ENCODE measurements at regions not wholly inside any gene's neighbourhood (a gene's known extent, or its start where the extent isn't known, plus 50 kb on each side); places are given as distances from the start of the nearest gene placed in this dataset.

DNA sequence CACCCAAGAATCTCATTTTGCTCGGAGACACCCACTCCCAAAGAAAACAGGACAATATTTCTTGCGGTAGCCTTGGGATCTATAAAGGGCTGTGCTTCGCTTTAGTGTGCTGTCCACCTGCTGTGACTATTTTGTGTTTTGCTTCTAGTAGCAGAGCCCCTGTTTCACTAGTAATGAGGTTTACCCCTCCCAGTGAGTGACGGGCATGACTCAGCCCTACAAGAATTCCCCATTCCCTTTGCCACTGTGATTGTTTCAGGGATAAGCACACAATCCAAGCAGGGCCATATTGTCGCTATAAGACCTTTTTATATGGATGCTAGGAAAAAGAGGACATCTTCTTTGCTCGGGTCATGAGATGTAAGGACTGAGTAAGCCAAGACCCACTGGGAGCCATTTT lies 62.5 kb upstream of the FOXB1 start:
- no peak for DNase-seq (ENCODE audit: low read depth)
- H3K4me3 ChIP-seq (ENCODE audit: low read depth, low read length), result no peak overlapping the region
- TF ChIP-seq, protein P1, sequence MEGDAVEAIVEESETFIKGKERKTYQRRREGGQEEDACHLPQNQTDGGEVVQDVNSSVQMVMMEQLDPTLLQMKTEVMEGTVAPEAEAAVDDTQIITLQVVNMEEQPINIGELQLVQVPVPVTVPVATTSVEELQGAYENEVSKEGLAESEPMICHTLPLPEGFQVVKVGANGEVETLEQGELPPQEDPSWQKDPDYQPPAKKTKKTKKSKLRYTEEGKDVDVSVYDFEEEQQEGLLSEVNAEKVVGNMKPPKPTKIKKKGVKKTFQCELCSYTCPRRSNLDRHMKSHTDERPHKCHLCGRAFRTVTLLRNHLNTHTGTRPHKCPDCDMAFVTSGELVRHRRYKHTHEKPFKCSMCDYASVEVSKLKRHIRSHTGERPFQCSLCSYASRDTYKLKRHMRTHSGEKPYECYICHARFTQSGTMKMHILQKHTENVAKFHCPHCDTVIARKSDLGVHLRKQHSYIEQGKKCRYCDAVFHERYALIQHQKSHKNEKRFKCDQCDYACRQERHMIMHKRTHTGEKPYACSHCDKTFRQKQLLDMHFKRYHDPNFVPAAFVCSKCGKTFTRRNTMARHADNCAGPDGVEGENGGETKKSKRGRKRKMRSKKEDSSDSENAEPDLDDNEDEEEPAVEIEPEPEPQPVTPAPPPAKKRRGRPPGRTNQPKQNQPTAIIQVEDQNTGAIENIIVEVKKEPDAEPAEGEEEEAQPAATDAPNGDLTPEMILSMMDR (IDR thresholded peaks at IDR 0.05; ENCODE audit: low read depth, low read length, missing control alignments), result no peak
- in situ Hi-C loops (cut with HindIII; ENCODE audit: low sequenced_read_pairs), result no loop called here

DNA sequence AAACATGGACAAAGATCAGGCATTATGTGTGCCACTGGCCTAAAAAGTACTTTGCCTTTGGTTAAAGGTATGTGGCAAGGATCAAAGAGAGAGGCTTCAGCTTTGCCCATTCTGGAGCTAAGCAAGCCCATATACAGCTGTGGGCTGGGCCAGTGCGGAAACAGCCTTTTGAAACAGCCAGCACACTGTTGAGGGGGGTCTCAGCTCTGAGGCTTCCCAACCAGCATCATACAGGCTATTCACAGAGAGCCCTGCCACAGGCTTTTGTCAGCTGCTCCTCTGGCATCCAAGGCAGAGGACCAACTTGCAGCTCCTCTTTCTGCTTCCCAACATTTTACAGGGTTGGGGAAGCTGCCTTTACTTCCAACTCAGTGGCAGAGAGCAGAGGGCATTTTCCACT lies 63.2 kb upstream of the FOXB1 start:
- no peak overlapping the region for H3K4me3 ChIP-seq (ENCODE audit: low read depth, low read length)
- DNase-seq (ENCODE audit: low read depth), result no peak
- TF ChIP-seq, protein P1 (IDR thresholded peaks at IDR 0.05; ENCODE audit: low read depth, low read length, missing control alignments), result no peak
- in situ Hi-C loops (cut with HindIII; ENCODE audit: low sequenced_read_pairs), result no loop called here

DNA sequence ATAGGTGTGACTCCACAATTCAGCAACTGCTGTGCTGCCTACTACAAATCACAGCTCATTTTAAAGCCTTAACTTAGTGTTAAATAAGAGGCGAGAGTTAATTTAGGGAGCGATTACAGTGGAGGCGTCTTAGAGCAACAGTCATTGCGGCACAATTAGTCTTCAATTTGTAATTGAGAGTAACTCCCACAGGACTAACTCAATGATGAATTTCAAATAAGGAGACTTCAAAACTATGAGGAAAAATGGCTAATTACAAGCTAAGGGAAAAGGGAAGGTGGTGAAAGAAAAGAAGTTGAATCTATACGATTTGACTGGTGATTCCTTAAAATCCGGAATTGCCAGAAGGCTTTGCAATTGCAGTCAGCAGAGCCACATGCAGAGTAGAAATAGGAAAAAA lies 63.7 kb upstream of the FOXB1 start:
- no peak overlapping the region for H3K4me3 ChIP-seq (ENCODE audit: low read depth, low read length)
- TF ChIP-seq, protein P1 (IDR thresholded peaks at IDR 0.05; ENCODE audit: low read depth, low read length, missing control alignments), result no peak
- in situ Hi-C loops (cut with HindIII; ENCODE audit: low sequenced_read_pairs), result no loop called here
- DNase-seq (ENCODE audit: low read depth), result no peak

DNA sequence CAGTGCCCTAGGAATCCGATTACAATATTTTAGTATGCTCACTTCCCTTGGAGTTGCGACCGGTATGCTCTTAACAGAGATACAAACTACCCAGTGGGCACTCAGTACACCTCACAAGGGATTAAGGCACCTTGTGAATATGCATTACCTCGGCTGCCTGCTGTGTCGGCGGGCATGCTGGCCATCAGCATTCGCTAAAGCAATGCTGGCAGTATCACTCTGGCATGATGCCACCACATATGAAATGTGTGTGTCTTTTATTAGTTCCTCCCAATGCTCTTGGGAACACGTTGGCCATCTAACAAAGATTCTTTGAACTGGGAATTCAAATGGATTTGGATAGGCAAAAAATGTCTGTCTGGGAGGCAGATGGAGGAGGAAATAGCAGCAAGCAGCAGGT lies 67.4 kb upstream of the FOXB1 start:
- no peak for DNase-seq (ENCODE audit: low read depth)
- TF ChIP-seq, protein P1 (IDR thresholded peaks at IDR 0.05; ENCODE audit: low read depth, low read length, missing control alignments), result no peak
- no peak overlapping the region for H3K4me3 ChIP-seq (ENCODE audit: low read depth, low read length)
- in situ Hi-C loops (cut with HindIII; ENCODE audit: low sequenced_read_pairs), result no loop called here

- in situ Hi-C loops (cut with HindIII; ENCODE audit: low sequenced_read_pairs), result no loop called here
- no peak for DNase-seq (ENCODE audit: low read depth)
- TF ChIP-seq, protein P1 (IDR thresholded peaks at IDR 0.05; ENCODE audit: low read depth, low read length, missing control alignments), result no peak
- no peak overlapping the region for H3K4me3 ChIP-seq (ENCODE audit: low read depth, low read length)
These were observed 70.5 kb upstream of the FOXB1 start for GRCh38 chr15:59933607-59934006.

- no peak for DNase-seq (ENCODE audit: low read depth)
- TF ChIP-seq, protein P1 (IDR thresholded peaks at IDR 0.05; ENCODE audit: low read depth, low read length, missing control alignments), result no peak
- no peak overlapping the region for H3K4me3 ChIP-seq (ENCODE audit: low read depth, low read length)
- in situ Hi-C loops (cut with HindIII; ENCODE audit: low sequenced_read_pairs), result no loop called here
These were observed 72.4 kb upstream of the FOXB1 start for GRCh38 chr15:59931646-59932261.

Data from astrocyte of the cerebellum (primary cell).